ENCODE measurements at regions not wholly inside any gene's neighbourhood (a gene's known extent, or its start where the extent isn't known, plus 50 kb on each side); places are given as distances from the start of the nearest gene placed in this dataset.

GRCh38 chr1:244335456-244335855, 116.3 kb downstream of the ADSS2 start:
- Mint-ChIP-seq H3K4me3 (no peak overlapping the region), H3K27me3 (peaks cover 9% of the 10 kb centered on the region), H3K27ac (no peak overlapping the region), H3K9me3 (peaks cover 2% of the 10 kb centered on the region), H3K36me3 (ENCODE audit: low read depth) (no peaks in the 10 kb centered on the region), H3K4me1 (ENCODE audit: low read depth) (peaks cover 7% of the 10 kb centered on the region)
- ChIA-PET POLR2A (no interaction called here), CTCF (no interaction called here)
- no peak for TF ChIP-seq CTCF (IDR thresholded peaks at IDR 0.05)
- DNase-seq = no peak
- intact Hi-C loops (cut with micrococcal nuclease) = no loop called here
- ATAC-seq = no peak

- Mint-ChIP-seq H3K9me3 (peaks cover 2% of the 10 kb centered on the region), H3K27me3 (peaks cover 9% of the 10 kb centered on the region), H3K36me3 (ENCODE audit: low read depth) (no peaks in the 10 kb centered on the region), H3K4me3 (no peak overlapping the region), H3K4me1 (ENCODE audit: low read depth) (peaks cover 9% of the 10 kb centered on the region), H3K27ac (no peak overlapping the region)
- ATAC-seq (no peak), DNase-seq (no peak)
- ChIA-PET CTCF (no interaction called here), POLR2A (no interaction called here)
- no peak for TF ChIP-seq CTCF (IDR thresholded peaks at IDR 0.05)
- intact Hi-C loops (cut with micrococcal nuclease) = no loop called here
These were observed 115.3 kb downstream of the ADSS2 start for GRCh38 chr1:244336232-244336899.

- ChIA-PET CTCF (no interaction called here), POLR2A (no interaction called here)
- H3K4me3 Mint-ChIP-seq = no peak overlapping the region
- DNase-seq (no peak), ATAC-seq (no peak)
- peaks cover 8% of the 10 kb centered on the region for H3K27me3 Mint-ChIP-seq
- no peaks in the 10 kb centered on the region for H3K36me3 Mint-ChIP-seq (ENCODE audit: low read depth)
- H3K4me1 Mint-ChIP-seq (ENCODE audit: low read depth) = peaks cover 15% of the 10 kb centered on the region
- H3K27ac Mint-ChIP-seq = no peak overlapping the region
- H3K9me3 Mint-ChIP-seq = peaks cover 2% of the 10 kb centered on the region
- intact Hi-C loops (cut with micrococcal nuclease) = no loop called here
- TF ChIP-seq CTCF (IDR thresholded peaks at IDR 0.05) = no peak
These were observed 113.9 kb downstream of the ADSS2 start for GRCh38 chr1:244337839-244338238.

GRCh38 chr1:244339073-244339692, 112.5 kb downstream of the ADSS2 start:
- ChIA-PET POLR2A (no interaction called here), CTCF (no interaction called here)
- no peak for TF ChIP-seq CTCF (IDR thresholded peaks at IDR 0.05)
- peak; percentile 35 for DNase-seq
- peak overlapping the region; percentile 51 for H3K27ac Mint-ChIP-seq
- peaks cover 3% of the 10 kb centered on the region for H3K27me3 Mint-ChIP-seq
- H3K36me3 Mint-ChIP-seq (ENCODE audit: low read depth) = no peaks in the 10 kb centered on the region
- ATAC-seq = peak; percentile 75
- peaks cover 15% of the 10 kb centered on the region for H3K4me1 Mint-ChIP-seq (ENCODE audit: low read depth)
- H3K4me3 Mint-ChIP-seq = no peak overlapping the region
- H3K9me3 Mint-ChIP-seq = peaks cover 2% of the 10 kb centered on the region
- intact Hi-C loops (cut with micrococcal nuclease) = no loop called here

GRCh38 chr1:244339776-244340175, 111.9 kb downstream of the ADSS2 start:
- TF ChIP-seq CTCF (IDR thresholded peaks at IDR 0.05) = no peak
- intact Hi-C loops (cut with micrococcal nuclease) = no loop called here
- no peaks in the 10 kb centered on the region for H3K36me3 Mint-ChIP-seq (ENCODE audit: low read depth)
- H3K4me3 Mint-ChIP-seq = no peak overlapping the region
- H3K27me3 Mint-ChIP-seq = no peaks in the 10 kb centered on the region
- no peaks in the 10 kb centered on the region for H3K9me3 Mint-ChIP-seq
- H3K4me1 Mint-ChIP-seq (ENCODE audit: low read depth) = peaks cover 15% of the 10 kb centered on the region
- H3K27ac Mint-ChIP-seq = no peak overlapping the region
- CTCF ChIA-PET = interaction anchor here (1.8 kb wide), 1 partner anchor 17 kb away, joined by 4 read pairs; no protein-coding TSS in a partner anchor
- POLR2A ChIA-PET = no interaction called here
- DNase-seq = no peak
- no peak for ATAC-seq

Data from activated CD8-positive, alpha-beta T cell treated with anti-CD3 and anti-CD28 coated beads for 36 hours (primary cell).